ENCODE measurements at regions not wholly inside any gene's neighbourhood (a gene's known extent, or its start where the extent isn't known, plus 50 kb on each side); places are given as distances from the start of the nearest gene placed in this dataset.

DNA sequence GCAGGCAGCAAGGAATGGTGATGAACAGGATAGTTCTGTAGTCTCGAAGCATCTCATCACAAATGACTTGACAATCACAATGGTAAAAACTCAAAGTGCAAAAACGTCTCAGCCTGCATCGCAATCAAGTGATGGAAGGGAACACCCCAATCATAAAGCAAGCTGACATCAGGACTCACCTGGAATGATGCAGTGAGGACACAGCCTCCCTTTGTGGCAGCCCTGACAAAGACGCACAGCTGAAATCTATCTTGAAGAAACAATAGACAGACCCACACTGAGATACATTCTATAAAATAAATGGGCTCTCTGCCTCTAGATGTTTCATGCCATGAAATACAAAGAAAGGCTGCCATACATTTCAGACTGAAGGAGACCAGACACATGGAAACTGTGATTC is 748.0 kb upstream of the IGFBP3 start:
- no peak for TF ChIP-seq POLR2A (IDR thresholded peaks at IDR 0.05)
- TF ChIP-seq, protein P1, sequence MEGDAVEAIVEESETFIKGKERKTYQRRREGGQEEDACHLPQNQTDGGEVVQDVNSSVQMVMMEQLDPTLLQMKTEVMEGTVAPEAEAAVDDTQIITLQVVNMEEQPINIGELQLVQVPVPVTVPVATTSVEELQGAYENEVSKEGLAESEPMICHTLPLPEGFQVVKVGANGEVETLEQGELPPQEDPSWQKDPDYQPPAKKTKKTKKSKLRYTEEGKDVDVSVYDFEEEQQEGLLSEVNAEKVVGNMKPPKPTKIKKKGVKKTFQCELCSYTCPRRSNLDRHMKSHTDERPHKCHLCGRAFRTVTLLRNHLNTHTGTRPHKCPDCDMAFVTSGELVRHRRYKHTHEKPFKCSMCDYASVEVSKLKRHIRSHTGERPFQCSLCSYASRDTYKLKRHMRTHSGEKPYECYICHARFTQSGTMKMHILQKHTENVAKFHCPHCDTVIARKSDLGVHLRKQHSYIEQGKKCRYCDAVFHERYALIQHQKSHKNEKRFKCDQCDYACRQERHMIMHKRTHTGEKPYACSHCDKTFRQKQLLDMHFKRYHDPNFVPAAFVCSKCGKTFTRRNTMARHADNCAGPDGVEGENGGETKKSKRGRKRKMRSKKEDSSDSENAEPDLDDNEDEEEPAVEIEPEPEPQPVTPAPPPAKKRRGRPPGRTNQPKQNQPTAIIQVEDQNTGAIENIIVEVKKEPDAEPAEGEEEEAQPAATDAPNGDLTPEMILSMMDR (IDR thresholded peaks at IDR 0.05), result no peak

Measured in heart left ventricle (tissue), 13 donors.